MM.1S (cell line): ENCODE measurements at regions not wholly inside any gene's neighbourhood (a gene's known extent, or its start where the extent isn't known, plus 50 kb on each side); places are given as distances from the start of the nearest gene placed in this dataset.

ENCODE experiments used
- EZH2 ChIP-seq: fragments of 300-600 bp; sonication (generic); optimal IDR thresholded peaks from 2 replicates; pipeline ENCODE3; 2017; ENCODE audit warnings: low read depth, mild to moderate bottlenecking, antibody characterized with exemption, low read length, mixed read lengths
- EZH2phosphoT487 ChIP-seq: fragments of 300-600 bp; sonication (generic); IDR thresholded peaks from 2 replicates; pipeline ENCODE4 v1.6.1; 2018; ENCODE audit warnings: antibody characterized with exemption, low read length
- TF ChIP-seq, protein P1 (sequence below): fragments of 300-600 bp; sonication (generic); IDR thresholded peaks from 2 replicates; pipeline ENCODE4 v1.5.1; 2016; ENCODE audit warnings: antibody characterized with exemption, low read length, mixed read lengths

DNA sequence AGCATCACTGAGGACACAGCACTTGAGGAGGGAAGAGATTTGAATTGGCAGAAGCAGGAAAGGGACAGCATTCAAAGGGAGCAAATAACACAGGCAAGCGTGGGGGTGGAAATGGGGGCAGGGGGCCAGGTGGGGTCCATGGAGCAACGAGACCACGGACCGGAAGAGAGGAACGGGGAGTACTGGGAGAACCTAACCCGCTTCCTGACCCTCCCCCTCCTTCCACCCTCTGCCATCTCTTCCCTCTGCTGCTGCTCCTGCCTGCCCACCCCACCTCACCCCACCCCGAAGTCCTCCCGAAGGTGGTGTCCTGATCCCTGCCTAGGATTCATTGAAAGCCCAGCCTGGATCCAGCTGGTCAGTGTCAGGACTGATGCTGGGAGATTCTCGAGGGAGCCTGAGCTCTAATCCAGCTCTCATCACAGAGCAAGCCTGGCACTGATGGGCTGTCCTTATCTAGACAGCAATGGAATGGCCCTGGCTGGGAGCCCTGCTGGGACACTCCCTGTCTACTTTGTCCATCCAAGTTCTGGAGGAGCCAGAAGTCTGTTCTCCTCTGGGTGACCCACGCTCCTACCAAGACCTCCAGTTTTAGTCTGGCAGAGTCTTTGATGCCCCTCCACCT lies 105.0 kb downstream of the TRIM29 start:
- TF ChIP-seq, protein P1, sequence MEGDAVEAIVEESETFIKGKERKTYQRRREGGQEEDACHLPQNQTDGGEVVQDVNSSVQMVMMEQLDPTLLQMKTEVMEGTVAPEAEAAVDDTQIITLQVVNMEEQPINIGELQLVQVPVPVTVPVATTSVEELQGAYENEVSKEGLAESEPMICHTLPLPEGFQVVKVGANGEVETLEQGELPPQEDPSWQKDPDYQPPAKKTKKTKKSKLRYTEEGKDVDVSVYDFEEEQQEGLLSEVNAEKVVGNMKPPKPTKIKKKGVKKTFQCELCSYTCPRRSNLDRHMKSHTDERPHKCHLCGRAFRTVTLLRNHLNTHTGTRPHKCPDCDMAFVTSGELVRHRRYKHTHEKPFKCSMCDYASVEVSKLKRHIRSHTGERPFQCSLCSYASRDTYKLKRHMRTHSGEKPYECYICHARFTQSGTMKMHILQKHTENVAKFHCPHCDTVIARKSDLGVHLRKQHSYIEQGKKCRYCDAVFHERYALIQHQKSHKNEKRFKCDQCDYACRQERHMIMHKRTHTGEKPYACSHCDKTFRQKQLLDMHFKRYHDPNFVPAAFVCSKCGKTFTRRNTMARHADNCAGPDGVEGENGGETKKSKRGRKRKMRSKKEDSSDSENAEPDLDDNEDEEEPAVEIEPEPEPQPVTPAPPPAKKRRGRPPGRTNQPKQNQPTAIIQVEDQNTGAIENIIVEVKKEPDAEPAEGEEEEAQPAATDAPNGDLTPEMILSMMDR, result no peak
- TF ChIP-seq EZH2 (no peak), EZH2phosphoT487 (no peak)
